Stimulated activated CD4-positive, alpha-beta T cell treated with anti-CD3 and anti-CD28 coated beads, Interleukin-15, amount 100 ng/mL, for 24 hours (primary cell): ENCODE measurements at regions not wholly inside any gene's neighbourhood (a gene's known extent, or its start where the extent isn't known, plus 50 kb on each side); places are given as distances from the start of the nearest gene placed in this dataset.

ENCODE experiments used
- DNase-seq: peaks from one replicate; pipeline ENCODE4 v3.0.0-alpha.2; 2020

- DNase-seq, result no peak
Measured at GRCh38 chr10:78348411-78349164, 314.9 kb downstream of the RPS24 start.

GRCh38 chr10:78349165-78349516 lies 315.5 kb downstream of the RPS24 start:
- no peak for DNase-seq

GRCh38 chr10:78349911-78350663 lies 316.4 kb downstream of the RPS24 start:
- DNase-seq, result no peak

GRCh38 chr10:78351283-78351682 lies 317.6 kb downstream of the RPS24 start:
- DNase-seq, result no peak

GRCh38 chr10:78351809-78352208 lies 318.1 kb downstream of the RPS24 start:
- no peak for DNase-seq

- DNase-seq, result no peak
Measured at GRCh38 chr10:78353636-78354035, 320.0 kb downstream of the RPS24 start.

- DNase-seq, result no peak
Measured at GRCh38 chr10:78354101-78354500, 320.4 kb downstream of the RPS24 start.

- DNase-seq, result no peak
Measured at GRCh38 chr10:78356291-78356900, 322.7 kb downstream of the RPS24 start.

- no peak for DNase-seq
Measured at GRCh38 chr10:78357141-78358063, 323.7 kb downstream of the RPS24 start.

- no peak for DNase-seq
Measured at GRCh38 chr10:78358351-78358750, 324.7 kb downstream of the RPS24 start.

GRCh38 chr10:78358982-78359381 lies 325.3 kb downstream of the RPS24 start:
- no peak for DNase-seq

GRCh38 chr10:78359640-78360091 lies 326.0 kb downstream of the RPS24 start:
- no peak for DNase-seq

- DNase-seq, result no peak
Measured at GRCh38 chr10:78360284-78360683, 326.6 kb downstream of the RPS24 start.

GRCh38 chr10:78361031-78361430 lies 327.4 kb downstream of the RPS24 start:
- no peak for DNase-seq

GRCh38 chr10:78362406-78363022 lies 328.9 kb downstream of the RPS24 start:
- DNase-seq, result peak; percentile 20

GRCh38 chr10:78363190-78363589 lies 329.5 kb downstream of the RPS24 start:
- no peak for DNase-seq

GRCh38 chr10:78365694-78366093 lies 332.0 kb downstream of the RPS24 start:
- no peak for DNase-seq

GRCh38 chr10:78366663-78367411 lies 333.2 kb downstream of the RPS24 start:
- no peak for DNase-seq

GRCh38 chr10:78367751-78368150 lies 334.1 kb downstream of the RPS24 start:
- DNase-seq, result no peak

- DNase-seq, result no peak
Measured at GRCh38 chr10:78371136-78371535, 337.5 kb downstream of the RPS24 start.

GRCh38 chr10:78372806-78373205 lies 339.1 kb downstream of the RPS24 start:
- DNase-seq, result no peak
